ENCODE measurements at regions not wholly inside any gene's neighbourhood (a gene's known extent, or its start where the extent isn't known, plus 50 kb on each side); places are given as distances from the start of the nearest gene placed in this dataset.
"Not testable (repeated sequence)": the region's sequence is repeated elsewhere in the genome, so short reads cannot be mapped to it uniquely, and the experiment has no call there.

DNA sequence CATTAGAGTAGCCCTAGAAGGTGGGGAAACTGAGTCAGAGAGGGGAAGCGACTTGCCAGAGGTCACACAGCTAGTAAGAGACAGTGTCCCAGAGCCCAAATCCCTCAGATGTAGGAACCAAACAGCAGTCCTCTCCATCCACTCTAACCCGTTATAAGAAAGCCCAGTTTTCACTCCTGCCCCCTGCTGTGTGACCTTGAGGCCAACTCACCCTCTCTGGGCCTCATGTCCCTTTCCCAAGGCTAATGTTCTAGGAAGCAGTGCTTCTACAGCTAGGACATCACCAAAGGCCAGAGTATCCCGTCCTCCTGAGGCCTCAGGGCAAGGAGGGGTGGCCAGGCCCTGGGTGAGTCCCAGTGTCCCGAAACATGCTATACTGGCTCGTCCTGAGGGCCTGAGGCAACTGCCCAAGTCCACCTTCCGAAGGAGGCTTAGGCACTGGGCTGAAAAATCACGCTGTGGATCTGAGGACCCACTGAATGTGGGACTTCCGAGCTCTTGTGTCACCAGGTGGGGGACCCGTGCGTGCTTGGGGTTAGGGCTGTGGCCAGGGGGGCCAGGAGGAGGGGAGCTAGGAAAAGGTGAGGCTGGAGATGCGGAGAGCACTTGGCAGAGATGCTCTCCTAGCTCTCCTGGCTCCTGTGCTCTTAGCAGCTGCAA is 109.2 kb upstream of the SLC6A11 start:
- FAIRE-seq = no peak

DNA sequence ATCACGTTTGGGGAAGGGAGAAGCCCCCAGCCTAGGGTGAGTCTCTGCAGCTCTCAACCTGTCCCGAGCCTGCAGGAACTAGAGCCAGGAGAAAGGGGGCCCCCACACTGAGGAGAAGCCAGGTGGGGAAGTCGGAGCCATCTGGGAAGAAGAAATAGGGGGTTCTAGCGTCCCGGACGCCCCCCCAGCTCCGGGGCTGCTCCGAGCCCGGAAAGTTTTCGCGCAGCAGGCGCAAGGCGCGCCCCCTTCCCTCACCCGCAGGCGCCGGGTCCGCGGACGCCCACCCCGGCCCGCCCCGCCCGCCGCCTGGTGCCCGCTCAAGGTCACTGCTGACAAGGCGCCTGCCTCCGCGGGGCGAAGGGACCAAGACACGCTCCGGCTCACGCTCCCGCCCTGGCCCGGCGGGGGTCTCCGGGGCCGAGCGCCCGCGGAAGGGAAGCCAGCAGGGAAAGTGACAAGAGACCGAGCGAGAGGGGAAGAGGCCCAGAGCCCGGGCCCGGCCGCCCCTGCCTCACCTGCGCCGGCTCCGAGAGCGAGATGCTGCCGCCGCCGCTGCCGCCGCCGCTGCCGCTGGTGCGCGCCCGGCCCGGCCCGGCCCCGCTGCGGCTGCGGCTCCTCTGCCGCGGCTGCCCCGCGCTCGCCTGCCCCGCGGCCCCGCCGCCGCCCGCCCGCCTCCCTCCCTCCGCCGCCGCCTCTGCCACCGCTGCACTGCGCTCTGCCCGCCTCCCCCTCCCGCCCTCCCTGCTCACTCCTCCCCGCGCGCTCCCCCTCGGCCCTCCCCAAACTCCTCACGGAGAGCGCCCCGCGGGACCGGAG is 108.4 kb upstream of the SLC6A11 start:
- FAIRE-seq = no peak

- no peak for FAIRE-seq
Measured at GRCh38 chr3:10708216-10708893, 107.7 kb upstream of the SLC6A11 start.

DNA sequence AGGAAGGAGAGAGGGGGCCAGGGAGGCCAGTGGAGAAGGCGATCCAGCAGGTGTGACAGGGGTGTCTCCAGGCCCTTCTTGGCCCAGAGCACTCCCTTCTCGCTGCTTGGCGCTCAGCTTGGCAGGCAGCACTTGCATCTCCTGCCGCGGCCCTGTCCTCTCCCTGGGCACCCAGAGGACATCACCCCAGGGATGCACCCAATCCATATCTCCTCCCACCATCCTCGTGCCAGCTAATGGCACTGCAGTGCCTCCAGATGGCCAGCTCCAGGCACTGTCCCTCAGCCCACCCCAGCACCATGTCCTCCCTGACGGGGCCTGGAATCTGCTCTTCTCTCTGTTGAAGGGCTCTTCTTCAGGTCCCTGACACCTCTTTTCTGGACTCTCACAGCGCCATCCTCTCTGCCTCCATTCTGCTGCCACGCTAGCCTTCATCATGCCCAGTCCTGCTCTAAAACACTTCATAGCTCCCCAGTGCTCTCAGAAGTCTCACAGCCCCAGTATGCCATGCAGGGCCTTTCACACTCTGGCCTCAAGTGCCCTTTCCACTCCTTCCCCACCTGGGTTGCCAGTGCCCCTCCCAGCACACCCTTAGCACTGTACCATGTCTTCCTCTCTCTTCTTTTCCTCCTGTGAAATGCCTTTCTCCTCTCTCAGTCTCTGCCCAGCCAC is 106.8 kb upstream of the SLC6A11 start:
- FAIRE-seq = no peak

GRCh38 chr3:10712121-10712520 is 103.9 kb upstream of the SLC6A11 start:
- FAIRE-seq = no peak

- no peak for FAIRE-seq
Measured at GRCh38 chr3:10713656-10714055, 102.4 kb upstream of the SLC6A11 start.

DNA sequence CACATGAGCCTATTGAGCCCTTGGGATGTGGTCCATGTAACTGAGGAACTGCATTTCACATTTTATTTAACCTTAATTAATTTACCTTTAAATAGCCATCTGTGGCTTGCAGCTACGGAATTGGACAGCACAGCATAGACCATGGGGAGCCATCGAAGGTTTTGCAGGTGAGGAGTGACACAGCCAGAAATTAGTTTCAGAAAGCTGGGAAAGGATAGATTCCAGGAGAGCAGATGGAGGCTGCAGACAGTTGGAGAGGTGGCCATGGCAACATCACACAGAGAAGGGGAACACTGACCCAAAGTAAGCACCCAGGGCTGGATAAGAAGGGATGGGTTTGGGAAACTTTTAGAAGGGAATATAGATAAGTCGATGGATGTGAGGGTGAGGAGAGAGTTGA is 100.1 kb upstream of the SLC6A11 start:
- no peak for FAIRE-seq

- FAIRE-seq = no peak
Measured at GRCh38 chr3:10716964-10717363, 99.1 kb upstream of the SLC6A11 start.

GRCh38 chr3:10717756-10718155 is 98.3 kb upstream of the SLC6A11 start:
- FAIRE-seq = no peak

- FAIRE-seq = no peak
Measured at GRCh38 chr3:10721101-10721500, 94.9 kb upstream of the SLC6A11 start.

GRCh38 chr3:10722911-10723310 is 93.1 kb upstream of the SLC6A11 start:
- no peak for FAIRE-seq

DNA sequence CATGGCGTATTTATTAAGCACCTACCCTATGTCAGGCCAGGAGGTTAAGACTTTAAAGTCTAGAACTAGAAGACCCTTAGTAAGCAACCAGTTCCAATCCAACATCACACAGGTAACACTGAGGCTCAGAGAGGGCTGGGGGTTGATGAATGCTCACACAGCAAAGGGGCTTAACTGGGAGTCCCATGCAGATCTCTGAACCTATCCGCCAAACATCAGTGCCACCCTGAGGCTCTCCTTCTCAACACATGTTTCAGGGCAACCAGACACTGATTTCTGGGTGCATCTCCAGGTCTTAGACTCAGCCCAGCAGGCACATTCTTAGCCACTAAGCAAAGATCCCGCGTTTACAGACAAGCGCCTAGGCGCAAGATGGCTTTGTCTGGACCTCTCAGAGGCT is 92.0 kb upstream of the SLC6A11 start:
- FAIRE-seq = no peak

- no peak for FAIRE-seq
Measured at GRCh38 chr3:10725067-10725466, 91.0 kb upstream of the SLC6A11 start.

DNA sequence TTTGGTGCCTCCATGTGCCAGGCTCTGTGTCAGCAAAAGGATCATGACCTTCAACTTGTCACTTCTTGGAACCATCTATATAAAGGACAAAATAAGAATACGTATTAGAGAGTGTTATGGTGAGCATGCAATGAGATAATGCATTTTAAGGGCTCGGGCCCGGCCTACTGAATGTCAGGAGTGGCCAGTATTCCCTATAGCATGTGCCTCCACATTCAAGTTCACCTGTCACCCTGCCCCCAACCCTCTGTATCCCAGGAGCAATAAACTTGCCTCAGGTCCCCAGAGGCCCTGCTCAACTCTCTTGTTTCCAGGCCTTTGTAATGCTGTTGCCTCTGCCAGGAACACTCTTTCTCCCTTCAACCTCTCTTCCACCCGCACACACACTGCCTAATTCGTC is 90.2 kb upstream of the SLC6A11 start:
- no peak for FAIRE-seq

GRCh38 chr3:10726787-10727186 is 89.2 kb upstream of the SLC6A11 start:
- FAIRE-seq = no peak

DNA sequence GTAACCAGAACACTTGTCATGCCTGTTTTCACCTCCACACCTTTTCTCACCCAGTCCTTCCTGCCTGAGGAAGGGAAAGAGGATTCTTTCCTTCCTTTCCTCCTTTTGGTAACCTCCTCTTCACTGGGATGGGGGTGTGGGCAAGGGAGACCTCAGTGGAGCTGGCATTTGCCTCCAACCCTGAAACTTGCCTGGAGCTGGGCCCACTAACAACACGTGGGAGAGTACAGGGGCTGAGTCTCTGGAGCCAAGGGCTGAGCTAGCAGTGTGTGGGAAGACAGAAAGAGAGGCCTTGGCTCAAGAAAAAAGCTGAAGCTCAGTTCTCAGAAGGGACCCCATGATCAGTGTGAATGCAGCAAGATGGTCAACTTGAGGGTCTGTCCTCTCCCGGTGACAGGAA is 86.6 kb upstream of the SLC6A11 start:
- FAIRE-seq = no peak

GRCh38 chr3:10732292-10732691 is 83.7 kb upstream of the SLC6A11 start:
- no peak for FAIRE-seq

DNA sequence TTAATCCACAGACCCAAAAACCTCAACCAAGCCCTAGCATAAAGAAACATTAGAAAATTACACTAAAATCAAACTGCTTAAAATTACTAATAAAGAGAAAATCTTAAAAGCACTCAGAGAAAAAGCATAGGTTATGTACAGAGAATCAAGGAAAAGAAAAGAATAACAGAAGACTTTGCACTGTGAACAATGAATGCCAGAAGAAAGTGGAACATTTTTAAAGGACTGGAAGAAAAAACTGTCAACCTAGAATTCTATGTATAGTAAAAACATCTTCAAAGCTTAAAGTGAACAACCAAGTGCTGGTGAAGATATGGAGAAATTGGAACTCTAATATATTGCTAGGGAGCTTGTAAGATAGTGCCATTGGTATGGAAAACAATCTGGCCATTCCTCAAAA is 82.7 kb upstream of the SLC6A11 start:
- FAIRE-seq = no peak

DNA sequence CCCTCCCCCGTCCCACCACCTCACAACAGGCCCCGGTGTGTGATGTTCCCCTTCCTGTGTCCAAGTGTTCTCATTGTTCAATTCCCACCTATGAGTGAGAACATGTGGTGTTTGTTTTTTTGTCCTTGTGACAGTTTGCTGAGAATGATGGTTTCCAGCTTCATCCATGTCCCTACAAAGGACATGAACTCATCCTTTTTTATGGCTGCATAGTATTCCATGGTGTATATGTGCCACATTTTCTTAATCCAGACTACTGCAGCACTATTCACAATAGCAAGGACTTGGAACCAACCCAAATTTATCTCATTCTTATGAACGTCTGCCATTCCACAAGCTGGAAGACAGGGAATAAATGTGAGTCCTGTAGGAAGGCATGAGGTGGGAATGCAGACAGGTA is 79.6 kb upstream of the SLC6A11 start:
- not testable (repeated sequence) for FAIRE-seq

DNA sequence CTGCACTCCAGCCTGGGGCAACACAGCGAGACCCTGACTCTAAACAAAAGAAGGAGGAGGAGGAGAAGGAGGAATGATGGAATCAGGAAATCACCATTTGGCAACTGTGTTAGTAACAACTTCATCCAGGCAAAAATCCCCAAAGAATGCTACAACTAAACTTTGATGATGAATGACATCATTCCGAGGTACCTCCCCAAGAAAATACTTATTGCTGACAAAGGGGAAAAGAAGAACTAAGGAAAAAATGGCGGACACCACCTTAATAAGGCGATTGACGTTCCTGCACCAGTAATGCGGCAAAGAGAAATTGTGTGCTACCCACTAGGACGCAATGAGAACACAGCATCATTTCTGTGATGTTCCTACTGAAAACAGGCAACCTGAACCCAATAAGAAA is 78.2 kb upstream of the SLC6A11 start:
- FAIRE-seq = no peak

DNA sequence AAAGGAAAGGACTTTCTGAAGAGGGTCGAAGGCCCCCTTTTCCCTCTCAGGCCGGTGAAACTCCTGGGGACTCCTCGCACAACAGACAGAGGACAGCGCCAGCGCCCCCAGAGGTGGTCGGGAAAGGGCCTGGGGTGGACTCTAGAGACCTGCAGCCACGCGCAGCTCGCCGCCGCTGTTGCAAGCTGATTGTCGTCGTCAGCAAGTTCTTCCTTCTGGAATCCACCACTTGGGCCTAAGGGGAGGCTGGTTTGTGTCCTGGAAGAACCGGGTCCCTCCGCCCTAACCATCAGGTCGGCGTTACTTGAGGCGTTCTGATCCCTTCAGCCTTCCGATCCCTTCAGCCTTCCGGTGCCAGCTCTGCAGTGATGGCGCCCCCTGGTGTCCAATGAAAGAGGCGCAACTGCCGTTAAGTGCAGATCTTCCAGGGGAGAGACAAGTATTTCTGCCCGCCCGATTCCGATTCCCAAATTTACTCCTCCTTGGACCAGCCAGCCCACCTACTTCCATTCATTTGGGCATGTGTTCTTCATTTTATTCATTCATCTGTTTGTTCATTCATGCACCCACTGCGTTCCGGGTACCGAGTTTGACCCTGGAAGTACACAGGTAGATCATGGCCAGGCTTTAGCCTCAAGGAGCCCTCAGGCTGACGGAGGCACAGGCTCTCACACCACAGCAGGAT is 77.2 kb upstream of the SLC6A11 start:
- FAIRE-seq = no peak

DNA sequence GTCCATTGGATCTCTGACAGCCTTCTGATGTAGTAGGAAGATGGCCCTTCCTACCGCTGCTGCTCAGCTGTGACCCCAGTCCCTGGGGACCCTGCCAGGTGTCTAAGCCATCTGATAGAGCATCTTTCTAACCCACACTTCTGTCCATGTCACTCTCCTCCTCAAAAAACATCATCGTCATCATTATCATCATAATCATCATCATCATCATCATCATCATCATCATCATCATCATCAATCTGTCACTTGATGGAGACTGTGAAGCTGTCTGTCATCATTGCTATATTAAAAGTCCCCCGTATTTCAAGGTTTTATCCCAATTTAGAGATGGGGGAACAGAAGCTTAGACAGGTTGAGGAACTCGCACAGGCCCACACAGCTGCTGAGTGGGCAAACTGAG is 75.1 kb upstream of the SLC6A11 start:
- no peak for FAIRE-seq
